ENCODE measurements at regions not wholly inside any gene's neighbourhood (a gene's known extent, or its start where the extent isn't known, plus 50 kb on each side); places are given as distances from the start of the nearest gene placed in this dataset.

- TF ChIP-seq POLR2A (IDR thresholded peaks at IDR 0.05): no peak
- no peak for TF ChIP-seq CTCF (IDR thresholded peaks at IDR 0.05)
These were observed 85.7 kb upstream of the PRR20G start for GRCh38 chr3:127373441-127374085.
